Gastroesophageal sphincter (tissue), 3 donors: ENCODE measurements at regions not wholly inside any gene's neighbourhood (a gene's known extent, or its start where the extent isn't known, plus 50 kb on each side); places are given as distances from the start of the nearest gene placed in this dataset.

Source experiments
- EP300 ChIP-seq: sonication (generic); formaldehyde crosslinking; IDR thresholded peaks from one replicate; pipeline ENCODE4 v1.6.1; 2017; ENCODE audit warnings: antibody characterized with exemption, mild to moderate bottlenecking
- POLR2A ChIP-seq, 2 donors: fragments of 450-650 bp; IDR thresholded peaks; one replicate each; pipeline ENCODE4 v1.6.1; 2017; ENCODE audit warnings: antibody characterized with exemption in 2 of 2, mild to moderate bottlenecking in 2 of 2, moderate library complexity in 1 of 2
- TF ChIP-seq, protein P1 (sequence below), 4 experiments: fragments of 200-600 bp in 2 of 4; fragments of 450-650 bp in 2 of 4; sonication (generic) in 1 of 4; IDR thresholded peaks; one replicate each; pipeline ENCODE4 v1.5.1; 2017 to 2019; ENCODE audit warnings: antibody characterized with exemption in 4 of 4, mild to moderate bottlenecking in 2 of 4, moderate library complexity in 2 of 4

DNA sequence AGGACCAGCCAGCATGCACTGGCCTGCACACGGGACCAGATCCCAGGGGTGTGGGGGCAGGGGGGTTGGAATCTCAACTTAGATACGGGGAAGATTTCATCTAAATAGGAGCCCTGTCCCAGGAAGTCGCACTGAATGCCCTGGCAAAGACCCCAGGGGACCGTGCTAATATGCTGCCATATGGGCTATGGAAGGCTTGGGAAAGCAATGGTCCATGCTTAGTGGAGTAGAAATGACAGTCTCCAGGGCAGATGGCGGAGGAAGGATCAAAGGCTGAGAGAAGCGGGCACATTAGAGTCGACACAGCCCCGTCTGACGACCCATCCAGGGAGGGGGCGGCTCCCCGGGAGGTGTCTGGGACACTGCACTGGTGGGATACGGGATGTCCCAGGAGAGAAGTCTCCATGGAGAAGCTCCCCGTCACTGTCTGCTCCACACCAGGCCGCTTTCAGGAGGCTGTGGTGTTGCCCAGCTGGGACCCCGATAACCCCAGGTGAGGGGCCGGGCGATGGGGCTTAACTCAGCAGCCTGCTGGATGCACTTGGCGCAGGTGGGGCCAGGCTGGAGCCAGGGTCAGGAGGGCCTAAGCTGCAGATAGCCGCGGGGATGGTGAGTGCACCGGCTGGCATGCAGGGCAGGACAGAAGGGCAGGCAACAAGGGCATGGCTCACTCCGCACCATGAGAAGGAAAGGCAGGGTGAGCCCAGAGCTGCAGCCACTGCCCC is 377.7 kb upstream of the IRX1 start:
- TF ChIP-seq, protein P1, sequence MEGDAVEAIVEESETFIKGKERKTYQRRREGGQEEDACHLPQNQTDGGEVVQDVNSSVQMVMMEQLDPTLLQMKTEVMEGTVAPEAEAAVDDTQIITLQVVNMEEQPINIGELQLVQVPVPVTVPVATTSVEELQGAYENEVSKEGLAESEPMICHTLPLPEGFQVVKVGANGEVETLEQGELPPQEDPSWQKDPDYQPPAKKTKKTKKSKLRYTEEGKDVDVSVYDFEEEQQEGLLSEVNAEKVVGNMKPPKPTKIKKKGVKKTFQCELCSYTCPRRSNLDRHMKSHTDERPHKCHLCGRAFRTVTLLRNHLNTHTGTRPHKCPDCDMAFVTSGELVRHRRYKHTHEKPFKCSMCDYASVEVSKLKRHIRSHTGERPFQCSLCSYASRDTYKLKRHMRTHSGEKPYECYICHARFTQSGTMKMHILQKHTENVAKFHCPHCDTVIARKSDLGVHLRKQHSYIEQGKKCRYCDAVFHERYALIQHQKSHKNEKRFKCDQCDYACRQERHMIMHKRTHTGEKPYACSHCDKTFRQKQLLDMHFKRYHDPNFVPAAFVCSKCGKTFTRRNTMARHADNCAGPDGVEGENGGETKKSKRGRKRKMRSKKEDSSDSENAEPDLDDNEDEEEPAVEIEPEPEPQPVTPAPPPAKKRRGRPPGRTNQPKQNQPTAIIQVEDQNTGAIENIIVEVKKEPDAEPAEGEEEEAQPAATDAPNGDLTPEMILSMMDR (IDR thresholded peaks at IDR 0.05), result no peak
- TF ChIP-seq POLR2A (IDR thresholded peaks at IDR 0.05) (no peak), EP300 (no peak)
